K562 (cell line): ENCODE measurements at regions not wholly inside any gene's neighbourhood (a gene's known extent, or its start where the extent isn't known, plus 50 kb on each side); places are given as distances from the start of the nearest gene placed in this dataset.

Experiments
- ATAC-seq: fragments of 200-7000 bp; cut with Tn5 transposase; 3 replicates; pipeline ENCODE4 v1.9.1; 2020; ENCODE audit warnings: moderate library complexity
- BruUV-seq: library from RNA; stranded (reverse); fragments of 400-500 nt; replicated peaks from 2 replicates; lab custom pipeline; 2021; lab: Mats Ljungman, UMichigan
- CTCF ChIA-PET: fragments of 300-600 bp; formaldehyde crosslinking; extraction: SDS; loops from one replicate; lab custom pipeline; 2021; ENCODE audit warnings: low intra/inter-chr PET ratio; lab: Yijun Ruan, JAX
- POLR2A ChIA-PET: fragments of 300-600, 350-650 bp; sonication (Branson Sonifier 250); formaldehyde crosslinking; extraction: SDS; loops from one replicate; lab custom pipeline; 2021; ENCODE audit warnings: antibody characterized with exemption, inconsistent platforms; lab: Yijun Ruan, JAX
- DNase-seq, 4 experiments: peaks; one replicate each; pipeline versions ENCODE4 v3.0.0 to v3.0.0-alpha.2; 2011 to 2018; ENCODE audit warnings: low spot score in 3 of 4, mixed read lengths in 3 of 4; ENCODE audit errors: extremely low read depth in 1 of 4
- FAIRE-seq: peaks from 2 replicates; lab custom pipeline; 2011; peaks lifted over from hg19 to GRCh38; lab: Jason Lieb, UNC
- H2AFZ ChIP-seq: 2 replicates; pipeline ENCODE4 v1.6.0; 2011; ENCODE audit warnings: low read depth, low read length, control low read depth, inconsistent platforms
- H3K27ac ChIP-seq: fragments of 200-600 bp; 3 replicates; pipeline ENCODE4 v1.8.0; 2011; ENCODE audit warnings: low read depth, mild to moderate bottlenecking, control low read depth, inconsistent platforms, low read length, moderate library complexity, mixed read lengths; ENCODE audit errors: extremely low read depth
- H3K27me3 ChIP-seq, 2 experiments: fragments of 300-600 bp in 1 of 2; 2 replicates in 1 of 2; 3 replicates in 1 of 2; pipeline versions ENCODE4 v1.6.0 to v1.8.0; 2011; ENCODE audit warnings: inconsistent platforms in 2 of 2, low read length in 2 of 2, mild to moderate bottlenecking in 1 of 2, mixed read lengths in 1 of 2, moderate library complexity in 1 of 2; ENCODE audit not compliant: control insufficient read depth in 2 of 2, insufficient read depth in 2 of 2
- H3K36me3 ChIP-seq: fragments of 300-600 bp; 3 replicates; pipeline ENCODE4 v1.8.0; 2011; ENCODE audit warnings: mild to moderate bottlenecking, low read length, inconsistent platforms; ENCODE audit not compliant: control insufficient read depth, insufficient read depth
- H3K4me1 ChIP-seq, 2 experiments: fragments of 200-600 bp in 1 of 2; replicated peaks in 1 of 2; 2 replicates in 1 of 2; 3 replicates in 1 of 2; pipeline versions ENCODE4 v1.5.1 to v1.8.0; 2011; ENCODE audit warnings: inconsistent platforms in 2 of 2, low read length in 2 of 2, mild to moderate bottlenecking in 1 of 2, mixed read lengths in 1 of 2, moderate library complexity in 1 of 2; ENCODE audit not compliant: control insufficient read depth in 2 of 2, insufficient read depth in 2 of 2
- H3K4me2 ChIP-seq: 2 replicates; pipeline ENCODE4 v1.6.1; 2011; ENCODE audit warnings: low read length, control low read depth, inconsistent platforms, mixed read lengths; ENCODE audit not compliant: insufficient read depth
- H3K4me3 ChIP-seq: fragments of 200-600 bp; sonication (generic), shearing (Covaris generic); 2 replicates; pipeline ENCODE4 v1.5.1; 2016; ENCODE audit warnings: control low read depth, inconsistent platforms
- H3K79me2 ChIP-seq: fragments of 200-600 bp; 3 replicates; pipeline ENCODE4 v1.8.0; 2011; ENCODE audit warnings: low read length, inconsistent platforms; ENCODE audit not compliant: control insufficient read depth, insufficient read depth
- H3K9ac ChIP-seq, 2 experiments: 2 replicates each; pipeline versions ENCODE4 v1.6.0 to v1.6.1; 2011; ENCODE audit warnings: low read depth in 2 of 2, low read length in 2 of 2, control low read depth in 1 of 2, inconsistent platforms in 1 of 2, mild to moderate bottlenecking in 1 of 2, mixed read lengths in 1 of 2; ENCODE audit not compliant: insufficient read depth in 1 of 2
- H3K9me1 ChIP-seq: one replicate; pipeline ENCODE4 v1.6.0; 2011; ENCODE audit warnings: inconsistent platforms, mild to moderate bottlenecking, low read length, moderate library complexity; ENCODE audit not compliant: control insufficient read depth, insufficient read depth
- H3K9me3 ChIP-seq: replicated peaks from 2 replicates; pipeline ENCODE4 v1.5.1; 2011; ENCODE audit warnings: low read depth, low read length, inconsistent platforms; ENCODE audit not compliant: control insufficient read depth, insufficient read depth
- H4K20me1 ChIP-seq: replicated peaks from 2 replicates; pipeline ENCODE4 v1.6.1; 2011; ENCODE audit warnings: low read length, inconsistent platforms, mixed read lengths; ENCODE audit not compliant: control insufficient read depth, insufficient read depth
- CBFB ChIP-seq: sonication (generic); formaldehyde crosslinking; IDR thresholded peaks from 2 replicates; pipeline ENCODE4 v1.4.0; 2020; ENCODE audit warnings: mild to moderate bottlenecking, missing genetic modification reagents
- ELF4 ChIP-seq: fragments of 450-650 bp; formaldehyde crosslinking; IDR thresholded peaks from 2 replicates; pipeline ENCODE4 v1.4.0; 2022; ENCODE audit warnings: missing genetic modification characterization
- FOXJ3 ChIP-seq: sonication (generic); formaldehyde crosslinking; IDR thresholded peaks from 2 replicates; pipeline ENCODE4 v1.4.0; 2020; ENCODE audit warnings: mild to moderate bottlenecking, missing genetic modification reagents
- FOXP4 ChIP-seq: sonication (generic); formaldehyde crosslinking; IDR thresholded peaks from 2 replicates; pipeline ENCODE4 v1.8.0; 2022; ENCODE audit warnings: mild to moderate bottlenecking, missing genetic modification reagents, borderline replicate concordance
- NR1H2 ChIP-seq: sonication (generic); formaldehyde crosslinking; IDR thresholded peaks from 2 replicates; pipeline ENCODE4 v1.4.0; 2020; ENCODE audit warnings: mild to moderate bottlenecking, missing genetic modification reagents
- PHF20 ChIP-seq: fragments of 450-650 bp; IDR thresholded peaks from 2 replicates; pipeline ENCODE4 v1.6.1; 2018; ENCODE audit not compliant: partially characterized antibody
- PREB ChIP-seq: sonication (generic); formaldehyde crosslinking; IDR thresholded peaks from 2 replicates; pipeline ENCODE4 v1.8.1; 2023; ENCODE audit warnings: mild to moderate bottlenecking, missing genetic modification reagents
- PTBP1 ChIP-seq: fragments of 200-400 bp; formaldehyde crosslinking; IDR thresholded peaks from 2 replicates; pipeline ENCODE4 v1.6.1; 2017; ENCODE audit warnings: low read depth, low read length
- ZFP36 ChIP-seq: fragments of 150-350 bp; IDR thresholded peaks from 2 replicates; pipeline ENCODE4 v1.6.1; 2018; ENCODE audit warnings: low read length, low read depth; ENCODE audit not compliant: partially characterized antibody
- ZNF124 ChIP-seq: sonication (generic); formaldehyde crosslinking; IDR thresholded peaks from 2 replicates; pipeline ENCODE4 v1.8.1; 2022; ENCODE audit warnings: missing genetic modification reagents
- ZNF146 ChIP-seq: IDR thresholded peaks from one replicate; pipeline ENCODE4 v1.6.1; 2018; ENCODE audit warnings: missing compliant biosample characterization; ENCODE audit not compliant: unreplicated experiment
- ZNF282 ChIP-seq: sonication (generic); formaldehyde crosslinking; IDR thresholded peaks from 2 replicates; pipeline ENCODE4 v1.8.1; 2023; ENCODE audit warnings: missing genetic modification reagents
- WGBS: fragments of 100-300 bp; shearing (Covaris generic); methylation state at CpG from one replicate; pipeline ENCODE4 v1.1.6; 2016; ENCODE audit warnings: low coverage, mixed read lengths; ENCODE audit not compliant: insufficient coverage; ENCODE audit errors: missing lambda C conversion rate; 5-methylcytosine and 5-hydroxymethylcytosine counted together
- in situ Hi-C: fragments of 300-500 bp; cut with MboI; formaldehyde crosslinking; loops from 4 replicates; pipeline ENCODE4 v1.15.0; 2018; ENCODE audit warnings: inconsistent platforms, mixed read lengths
- intact Hi-C: fragments of 100-400 bp; cut with micrococcal nuclease; formaldehyde crosslinking; loops from 2 replicates; pipeline ENCODE4 v1.14.2; 2022

GRCh38 chr3:31147550-31147949 is 253.1 kb upstream of the GADL1 start:
- Histone ChIP-seq H3K9me1 (no peaks in the 10 kb centered on the region), H3K4me1 (no peaks in the 10 kb centered on the region), H3K27ac (no peak overlapping the region), H3K4me3 (no peak overlapping the region), H3K9ac (no peak overlapping the region), H3K27me3 (no peaks in the 10 kb centered on the region), H3K36me3 (no peaks in the 10 kb centered on the region), H4K20me1 (no peaks in the 10 kb centered on the region), H3K79me2 (no peaks in the 10 kb centered on the region), H3K9me3 (0 out of 2 replicates have a peak, but pooled peaks cover 4% of the 10 kb centered on the region)
- intact Hi-C loops (no loop called here), in situ Hi-C loops (no loop called here)
- no peak for DNase-seq
- BruUV-seq = no TSS peak
- CTCF ChIA-PET = no interaction called here
- 3% methylated on average over 2 of the region's 2 CpGs for WGBS
- POLR2A ChIA-PET = no interaction called here
- TF ChIP-seq ZFP36 (peak; percentile 63), PREB (CRISPR knock-in tag) (no peak), FOXJ3 (CRISPR knock-in tag) (no peak)
- TF ChIP-seq, all 486 proteins: peak for 1
- no peak for FAIRE-seq
- ATAC-seq = no peak
- Histone ChIP-seq H3K4me2 (no peak overlapping the region), H2AFZ (no peak overlapping the region)

- FAIRE-seq (no peak), ATAC-seq (no peak), DNase-seq (no peak)
- Histone ChIP-seq H3K4me2 (no peak overlapping the region), H3K9me1 (no peaks in the 10 kb centered on the region), H3K9ac (no peak overlapping the region), H3K27ac (no peak overlapping the region), H3K79me2 (no peaks in the 10 kb centered on the region), H3K4me1 (no peaks in the 10 kb centered on the region), H3K27me3 (no peaks in the 10 kb centered on the region), H3K4me3 (no peak overlapping the region), H3K9me3 (0 out of 2 replicates have a peak, but pooled peaks cover 2% of the 10 kb centered on the region), H2AFZ (no peak overlapping the region), H4K20me1 (no peaks in the 10 kb centered on the region), H3K36me3 (no peaks in the 10 kb centered on the region)
- ChIA-PET POLR2A (no interaction called here), CTCF (no interaction called here)
- in situ Hi-C loops = no loop called here
- intact Hi-C loops = no loop called here
- under 1% methylated on average over 8 of the region's 8 CpGs for WGBS
- BruUV-seq = no TSS peak
- TF ChIP-seq ELF4 (CRISPR knock-in tag) = no peak
- TF ChIP-seq FOXP4 (CRISPR knock-in tag) = no peak
- no peak for TF ChIP-seq PTBP1
- TF ChIP-seq PHF20 = no peak
- TF ChIP-seq ZNF146 (CRISPR knock-in tag) = no peak
- no peak for TF ChIP-seq ZNF124 (CRISPR knock-in tag)
- no peak for TF ChIP-seq NR1H2 (CRISPR knock-in tag)
- no peak for TF ChIP-seq CBFB (CRISPR knock-in tag)
- no peak for TF ChIP-seq ZNF282 (CRISPR knock-in tag)
Measured at GRCh38 chr3:31157047-31157694, 262.7 kb upstream of the GADL1 start.
